Caco-2 (cell line): ENCODE measurements at regions not wholly inside any gene's neighbourhood (a gene's known extent, or its start where the extent isn't known, plus 50 kb on each side); places are given as distances from the start of the nearest gene placed in this dataset.

Experiments
- BruUV-seq: library from RNA; stranded (reverse); fragments of 400-500 nt; replicated peaks from 2 replicates; lab custom pipeline; 2021; lab: Mats Ljungman, UMichigan
- CTCF ChIA-PET: fragments of 300-600 bp; sonication (Branson Sonifier 250); formaldehyde crosslinking; loops from one replicate; lab custom pipeline; 2022; ENCODE audit warnings: antibody characterized with exemption; lab: Charles Lee
- POLR2A ChIA-PET: fragments of 300-600 bp; sonication (Branson Sonifier 250); formaldehyde crosslinking; loops from one replicate; lab custom pipeline; 2022; ENCODE audit warnings: antibody characterized with exemption; lab: Charles Lee
- DNase-seq, 2 experiments: peaks; one replicate each; pipeline versions ENCODE4 v3.0.0 to v3.0.0-alpha.2; 2020 to 2022
- H3K27me3 ChIP-seq: replicated peaks from 2 replicates; pipeline ENCODE4 v1.6.0; 2011; ENCODE audit warnings: low read length; ENCODE audit not compliant: control insufficient read depth, insufficient read depth
- H3K36me3 ChIP-seq: 2 replicates; pipeline ENCODE4 v1.5.1; 2011; ENCODE audit warnings: low read length; ENCODE audit not compliant: control insufficient read depth, insufficient read depth
- H3K4me1 ChIP-seq: fragments of 250-450 bp; sonication (Bioruptor Pico); 2 replicates; pipeline ENCODE4 v1.5.1; 2020; ENCODE audit warnings: mild to moderate bottlenecking
- H3K4me3 ChIP-seq: 2 replicates; pipeline ENCODE4 v1.5.1; 2011; ENCODE audit warnings: low read depth, mild to moderate bottlenecking, control low read depth, low read length
- H3K9me3 ChIP-seq: fragments of 250-450 bp; sonication (Bioruptor Pico); 2 replicates; pipeline ENCODE4 v1.5.1; 2020; ENCODE audit warnings: mild to moderate bottlenecking, moderate library complexity
- H3K27ac Mint-ChIP-seq: one replicate; pipeline ENCODE4 v1.8.0; 2022; ENCODE audit warnings: mixed read lengths; ENCODE audit not compliant: unreplicated experiment
- H3K27me3 Mint-ChIP-seq: one replicate; pipeline ENCODE4 v1.8.0; 2022; ENCODE audit warnings: mixed read lengths; ENCODE audit not compliant: insufficient read depth, unreplicated experiment
- H3K36me3 Mint-ChIP-seq: one replicate; pipeline ENCODE4 v1.8.0; 2022; ENCODE audit warnings: mild to moderate bottlenecking, mixed read lengths; ENCODE audit not compliant: insufficient read depth, unreplicated experiment
- H3K4me1 Mint-ChIP-seq: one replicate; pipeline ENCODE4 v1.8.0; 2022; ENCODE audit warnings: low read depth, mixed read lengths; ENCODE audit not compliant: unreplicated experiment
- H3K4me3 Mint-ChIP-seq: one replicate; pipeline ENCODE4 v1.8.0; 2022; ENCODE audit warnings: mild to moderate bottlenecking, moderate library complexity, mixed read lengths; ENCODE audit not compliant: unreplicated experiment
- H3K9me3 Mint-ChIP-seq: one replicate; pipeline ENCODE4 v1.8.0; 2022; ENCODE audit warnings: mixed read lengths; ENCODE audit not compliant: unreplicated experiment
- intact Hi-C: fragments of 100-400 bp; cut with micrococcal nuclease; formaldehyde crosslinking; loops from one replicate; pipeline ENCODE4 v1.10.0; 2022; ENCODE audit not compliant: unreplicated experiment
- TF ChIP-seq, protein P1 (sequence below), 2 experiments: fragments of 200-600 bp in 1 of 2; IDR thresholded peaks; 1 replicate in 1 of 2; 2 replicates in 1 of 2; pipeline versions ENCODE4 v1.5.1 to v1.8.0; 2011 to 2022; ENCODE audit warnings: antibody characterized with exemption in 1 of 2, control low read depth in 1 of 2, inconsistent platforms in 1 of 2, low read depth in 1 of 2, low read length in 1 of 2, mild to moderate bottlenecking in 1 of 2, moderate library complexity in 1 of 2; ENCODE audit not compliant: insufficient read depth in 1 of 2, severe bottlenecking in 1 of 2, unreplicated experiment in 1 of 2

- Histone ChIP-seq H3K27me3 (no peaks in the 10 kb centered on the region; the same call in 1 of the 2 replicates), H3K36me3 (no peaks in the 10 kb centered on the region), H3K9me3 (no peaks in the 10 kb centered on the region), H3K4me1 (no peaks in the 10 kb centered on the region), H3K4me3 (no peak overlapping the region)
- TF ChIP-seq, protein P1, sequence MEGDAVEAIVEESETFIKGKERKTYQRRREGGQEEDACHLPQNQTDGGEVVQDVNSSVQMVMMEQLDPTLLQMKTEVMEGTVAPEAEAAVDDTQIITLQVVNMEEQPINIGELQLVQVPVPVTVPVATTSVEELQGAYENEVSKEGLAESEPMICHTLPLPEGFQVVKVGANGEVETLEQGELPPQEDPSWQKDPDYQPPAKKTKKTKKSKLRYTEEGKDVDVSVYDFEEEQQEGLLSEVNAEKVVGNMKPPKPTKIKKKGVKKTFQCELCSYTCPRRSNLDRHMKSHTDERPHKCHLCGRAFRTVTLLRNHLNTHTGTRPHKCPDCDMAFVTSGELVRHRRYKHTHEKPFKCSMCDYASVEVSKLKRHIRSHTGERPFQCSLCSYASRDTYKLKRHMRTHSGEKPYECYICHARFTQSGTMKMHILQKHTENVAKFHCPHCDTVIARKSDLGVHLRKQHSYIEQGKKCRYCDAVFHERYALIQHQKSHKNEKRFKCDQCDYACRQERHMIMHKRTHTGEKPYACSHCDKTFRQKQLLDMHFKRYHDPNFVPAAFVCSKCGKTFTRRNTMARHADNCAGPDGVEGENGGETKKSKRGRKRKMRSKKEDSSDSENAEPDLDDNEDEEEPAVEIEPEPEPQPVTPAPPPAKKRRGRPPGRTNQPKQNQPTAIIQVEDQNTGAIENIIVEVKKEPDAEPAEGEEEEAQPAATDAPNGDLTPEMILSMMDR (IDR thresholded peaks at IDR 0.05; ENCODE audit: insufficient read depth in 1 of 2, low read depth in 1 of 2, low read length in 1 of 2, severe bottlenecking in 1 of 2, unreplicated experiment in 1 of 2) = no peak
- BruUV-seq = no TSS peak
- CTCF ChIA-PET = no interaction called here
- no peaks in the 10 kb centered on the region for H3K4me1 Mint-ChIP-seq
- no peak for DNase-seq
- no peaks in the 10 kb centered on the region for H3K9me3 Mint-ChIP-seq
- H3K4me3 Mint-ChIP-seq = no peak overlapping the region
- POLR2A ChIA-PET = no interaction called here
- no peak overlapping the region for H3K27ac Mint-ChIP-seq
- H3K27me3 Mint-ChIP-seq = peaks cover 3% of the 10 kb centered on the region
- intact Hi-C loops = no loop called here
- H3K36me3 Mint-ChIP-seq = no peaks in the 10 kb centered on the region
Measured at GRCh38 chrX:25599061-25599460, 539.1 kb upstream of the MAGEB18 start.

- Mint-ChIP-seq H3K36me3 (no peaks in the 10 kb centered on the region), H3K4me3 (no peak overlapping the region), H3K27ac (no peak overlapping the region), H3K27me3 (peaks cover 2% of the 10 kb centered on the region), H3K4me1 (no peaks in the 10 kb centered on the region), H3K9me3 (no peaks in the 10 kb centered on the region)
- Histone ChIP-seq H3K4me3 (no peak overlapping the region), H3K36me3 (no peaks in the 10 kb centered on the region), H3K4me1 (no peaks in the 10 kb centered on the region), H3K27me3 (no peaks in the 10 kb centered on the region), H3K9me3 (no peaks in the 10 kb centered on the region)
- DNase-seq = no peak
- intact Hi-C loops = no loop called here
- BruUV-seq = no TSS peak
- TF ChIP-seq, protein P1 (IDR thresholded peaks at IDR 0.05; ENCODE audit: insufficient read depth in 1 of 2, low read depth in 1 of 2, low read length in 1 of 2, severe bottlenecking in 1 of 2, unreplicated experiment in 1 of 2) = no peak
- POLR2A ChIA-PET = no interaction called here
- CTCF ChIA-PET = no interaction called here
Measured at GRCh38 chrX:25600776-25601175, 537.4 kb upstream of the MAGEB18 start.

DNA sequence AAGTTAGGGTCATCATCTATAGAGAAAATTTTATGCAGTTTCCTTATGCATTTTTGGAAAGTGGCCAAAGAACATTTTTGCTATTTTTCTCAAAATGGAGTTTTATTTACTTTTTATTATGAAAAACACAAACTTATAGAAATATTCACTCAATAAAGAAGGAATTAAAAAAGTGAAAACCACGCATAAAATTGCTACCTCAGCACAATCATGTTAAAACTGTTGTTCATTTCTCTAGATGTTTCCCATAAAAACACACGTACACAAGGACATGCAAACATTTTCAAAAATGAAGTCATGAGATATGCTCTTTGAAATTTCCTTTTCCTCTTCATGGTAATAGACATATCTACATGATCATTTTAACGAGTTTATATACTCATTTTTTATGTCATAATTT is 536.8 kb upstream of the MAGEB18 start:
- no peaks in the 10 kb centered on the region for H3K27me3 ChIP-seq
- POLR2A ChIA-PET = no interaction called here
- no peaks in the 10 kb centered on the region for H3K4me1 ChIP-seq
- no peak overlapping the region for H3K4me3 ChIP-seq
- Mint-ChIP-seq H3K27ac (no peak overlapping the region), H3K27me3 (no peaks in the 10 kb centered on the region), H3K36me3 (no peaks in the 10 kb centered on the region), H3K4me3 (no peak overlapping the region), H3K9me3 (no peaks in the 10 kb centered on the region), H3K4me1 (no peaks in the 10 kb centered on the region)
- intact Hi-C loops = no loop called here
- H3K36me3 ChIP-seq = no peaks in the 10 kb centered on the region
- CTCF ChIA-PET = no interaction called here
- TF ChIP-seq, protein P1 (IDR thresholded peaks at IDR 0.05; ENCODE audit: insufficient read depth in 1 of 2, low read depth in 1 of 2, low read length in 1 of 2, severe bottlenecking in 1 of 2, unreplicated experiment in 1 of 2) = no peak
- no peak for DNase-seq
- BruUV-seq = no TSS peak
- no peaks in the 10 kb centered on the region for H3K9me3 ChIP-seq
